ENCODE measurements at regions not wholly inside any gene's neighbourhood (a gene's known extent, or its start where the extent isn't known, plus 50 kb on each side); places are given as distances from the start of the nearest gene placed in this dataset.

DNA sequence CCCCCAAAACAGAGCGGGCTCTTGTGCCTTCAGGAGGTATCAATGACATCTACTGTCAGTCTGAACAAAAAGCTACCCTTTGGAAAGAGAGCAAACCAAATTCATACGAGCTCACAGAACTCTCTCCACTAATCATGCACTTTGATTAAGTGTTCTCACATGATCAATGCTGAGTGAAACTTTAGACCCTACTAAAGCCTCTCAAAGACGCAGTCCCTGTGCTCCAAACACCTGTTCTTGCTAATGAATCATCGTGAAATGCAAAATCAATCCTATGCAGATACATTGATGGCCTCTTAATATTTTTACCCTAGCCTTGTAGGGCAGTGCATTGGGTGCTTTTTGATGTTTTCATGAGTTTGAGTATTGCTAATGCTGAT lies 113.4 kb downstream of the ZBTB18 start:
- no peak overlapping the region for H3K4me3 ChIP-seq (ENCODE audit: insufficient read depth, low read depth, low read length)
- no peaks in the 10 kb centered on the region for H3K27me3 ChIP-seq (ENCODE audit: control insufficient read depth, insufficient read depth, low read length)
- no peak for DNase-seq
- no peaks in the 10 kb centered on the region for H3K36me3 ChIP-seq (replicated peaks; ENCODE audit: control insufficient read depth, insufficient read depth, low read length)

DNA sequence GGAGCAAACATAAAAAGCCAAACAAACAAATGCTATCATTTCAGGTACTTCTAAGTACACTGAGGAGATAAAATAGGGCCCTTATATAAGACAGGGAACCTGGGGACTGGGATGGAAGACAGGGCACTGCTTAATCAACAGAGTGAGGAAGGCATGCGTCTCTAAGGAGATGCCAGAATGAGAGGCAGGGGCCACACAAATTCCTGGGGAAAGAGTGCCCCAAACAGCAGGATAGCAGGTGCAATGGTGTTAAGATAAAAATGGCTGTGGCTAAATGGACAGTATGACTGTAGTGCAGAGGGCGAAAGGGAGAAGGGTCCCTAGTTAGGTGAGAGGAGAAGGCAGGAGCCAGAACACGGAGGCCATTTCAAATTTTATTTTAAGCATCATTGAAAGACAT lies 113.9 kb downstream of the ZBTB18 start:
- no peaks in the 10 kb centered on the region for H3K27me3 ChIP-seq (ENCODE audit: control insufficient read depth, insufficient read depth, low read length)
- H3K36me3 ChIP-seq (replicated peaks; ENCODE audit: control insufficient read depth, insufficient read depth, low read length) = no peaks in the 10 kb centered on the region
- DNase-seq = no peak
- H3K4me3 ChIP-seq (ENCODE audit: insufficient read depth, low read depth, low read length) = no peak overlapping the region

DNA sequence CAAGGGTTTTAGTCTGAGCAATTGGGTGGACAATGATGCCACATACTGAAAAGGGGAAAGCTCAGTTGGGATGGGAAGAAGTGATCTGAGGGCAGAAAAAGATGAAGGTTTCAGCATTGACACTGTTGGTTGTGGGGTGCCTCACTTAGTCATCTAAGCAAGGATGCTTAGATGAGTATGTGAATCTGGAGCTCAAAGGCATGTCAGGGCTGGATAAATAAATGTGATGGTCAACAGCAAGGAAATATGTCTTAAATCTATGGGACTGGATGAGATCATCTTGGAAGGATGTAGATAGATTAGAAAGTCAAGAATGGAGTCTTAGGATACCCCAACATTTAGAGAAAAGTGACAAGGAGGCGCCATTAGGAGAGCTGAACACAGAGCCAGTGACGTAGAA lies 114.6 kb downstream of the ZBTB18 start:
- H3K4me3 ChIP-seq (ENCODE audit: insufficient read depth, low read depth, low read length) = no peak overlapping the region
- no peaks in the 10 kb centered on the region for H3K27me3 ChIP-seq (ENCODE audit: control insufficient read depth, insufficient read depth, low read length)
- no peaks in the 10 kb centered on the region for H3K36me3 ChIP-seq (replicated peaks; ENCODE audit: control insufficient read depth, insufficient read depth, low read length)
- no peak for DNase-seq

DNA sequence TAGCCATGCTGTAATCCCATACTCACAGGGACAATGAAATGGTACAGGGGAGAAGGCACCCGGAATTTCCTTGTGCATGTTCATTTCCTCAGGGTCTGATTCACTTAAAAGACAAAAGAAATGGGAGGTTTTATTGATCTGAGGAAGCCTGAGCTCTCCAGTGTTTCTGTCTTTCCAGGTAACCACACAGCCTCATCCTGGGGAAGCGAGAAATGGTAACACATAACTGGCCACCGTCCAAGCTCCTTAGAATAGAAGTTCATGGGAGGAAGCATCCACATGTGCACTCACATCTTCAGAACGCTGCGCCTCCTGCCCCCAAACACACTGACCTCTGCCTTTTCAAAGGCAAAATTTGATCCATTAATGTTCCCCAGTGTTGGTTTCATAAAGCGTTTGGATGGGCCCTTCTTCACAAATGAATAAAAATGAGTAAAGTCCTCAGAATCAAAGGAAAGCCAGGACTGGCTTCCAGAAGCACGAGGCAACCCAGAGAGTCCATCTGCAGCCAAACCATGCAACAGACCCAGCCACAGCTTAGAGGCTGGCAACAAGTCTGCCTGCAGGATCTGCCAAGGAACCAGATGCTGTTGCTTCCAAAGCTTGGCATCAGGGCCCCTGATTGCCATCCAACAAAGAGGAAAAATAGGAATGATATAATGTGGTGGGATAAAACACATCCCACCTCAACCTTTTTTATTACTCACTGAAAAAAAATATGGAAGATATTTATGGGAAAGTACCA lies 120.3 kb downstream of the ZBTB18 start:
- Histone ChIP-seq H3K36me3 (replicated peaks; ENCODE audit: control insufficient read depth, insufficient read depth, low read length) (no peaks in the 10 kb centered on the region), H3K4me3 (ENCODE audit: insufficient read depth, low read depth, low read length) (no peak overlapping the region), H3K27me3 (ENCODE audit: control insufficient read depth, insufficient read depth, low read length) (no peaks in the 10 kb centered on the region)
- no peak for DNase-seq

DNA sequence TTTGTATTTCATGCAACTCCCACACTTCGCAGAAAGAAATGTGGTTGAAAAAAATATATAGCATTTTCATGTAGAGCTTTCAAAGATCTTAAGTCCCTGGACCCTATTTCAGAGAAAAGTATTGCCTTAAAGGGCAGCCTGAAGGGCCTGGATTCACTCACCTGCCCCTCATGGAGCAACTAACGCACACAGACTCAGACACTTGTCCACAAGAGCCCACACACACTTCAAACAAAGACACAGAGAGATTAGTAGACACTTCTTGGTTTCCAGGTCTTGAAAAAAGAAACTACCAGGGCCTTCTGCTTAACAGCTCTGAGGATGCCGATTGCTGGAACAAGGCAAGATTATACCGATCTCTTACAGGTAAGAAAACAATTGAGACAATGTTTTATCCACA lies 122.2 kb downstream of the ZBTB18 start:
- Histone ChIP-seq H3K27me3 (ENCODE audit: control insufficient read depth, insufficient read depth, low read length) (no peaks in the 10 kb centered on the region), H3K36me3 (replicated peaks; ENCODE audit: control insufficient read depth, insufficient read depth, low read length) (no peaks in the 10 kb centered on the region), H3K4me3 (ENCODE audit: insufficient read depth, low read depth, low read length) (no peak overlapping the region)
- DNase-seq = no peak

DNA sequence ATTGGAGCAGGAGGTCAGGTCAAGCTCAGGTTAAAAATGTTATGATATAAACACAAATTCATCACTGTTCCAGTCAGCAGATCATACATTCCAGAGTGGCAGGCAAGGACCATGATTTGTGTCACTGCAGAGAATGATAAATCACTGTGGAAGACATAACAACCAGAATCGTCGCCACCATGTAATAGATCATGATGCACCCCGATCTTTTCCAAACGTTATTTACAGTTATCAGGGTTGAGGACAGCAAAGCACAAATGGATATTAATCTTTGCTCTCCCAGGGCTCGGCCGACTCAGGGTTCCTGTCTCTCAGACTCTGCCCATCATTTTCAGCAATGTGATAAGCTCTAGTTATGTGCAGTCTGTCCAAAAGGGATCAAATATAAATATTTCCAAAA lies 122.7 kb downstream of the ZBTB18 start:
- H3K36me3 ChIP-seq (replicated peaks; ENCODE audit: control insufficient read depth, insufficient read depth, low read length) = no peaks in the 10 kb centered on the region
- DNase-seq = no peak
- no peak overlapping the region for H3K4me3 ChIP-seq (ENCODE audit: insufficient read depth, low read depth, low read length)
- no peaks in the 10 kb centered on the region; the same call in 1 of the 2 replicates for H3K27me3 ChIP-seq (ENCODE audit: control insufficient read depth, insufficient read depth, low read length)

DNA sequence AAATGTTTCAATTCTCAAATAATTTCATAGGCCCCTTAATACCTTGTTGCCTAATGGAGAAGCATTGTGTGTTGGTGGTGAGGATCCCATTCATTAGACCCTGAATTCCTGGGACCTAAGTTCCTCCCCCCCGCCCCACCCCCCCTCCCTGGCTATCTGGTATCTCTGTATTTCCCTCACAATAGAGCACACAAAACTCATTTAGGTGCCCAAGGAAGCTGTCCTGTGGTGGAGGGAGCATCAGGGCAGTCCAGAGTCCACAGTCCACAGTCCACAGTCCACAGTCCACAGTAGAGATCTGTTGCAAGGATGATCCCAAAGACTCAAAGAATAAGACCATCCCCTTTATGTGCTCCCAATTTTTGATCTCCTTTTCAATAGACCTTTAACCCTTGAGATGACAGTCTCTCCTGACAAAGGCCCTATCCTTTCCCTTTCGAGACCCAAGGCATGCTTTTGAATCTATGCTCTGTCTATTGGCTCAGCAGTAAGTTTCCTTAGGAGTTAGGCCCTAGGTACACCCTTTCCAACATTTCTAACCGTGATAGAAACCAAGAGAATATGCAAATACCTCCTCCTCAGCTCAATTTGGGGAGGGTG lies 123.9 kb downstream of the ZBTB18 start:
- DNase-seq = peak; percentile 64
- Histone ChIP-seq H3K36me3 (replicated peaks; ENCODE audit: control insufficient read depth, insufficient read depth, low read length) (no peaks in the 10 kb centered on the region), H3K27me3 (ENCODE audit: control insufficient read depth, insufficient read depth, low read length) (no peaks in the 10 kb centered on the region; the same call in 1 of the 2 replicates), H3K4me3 (ENCODE audit: insufficient read depth, low read depth, low read length) (no peak overlapping the region)

DNA sequence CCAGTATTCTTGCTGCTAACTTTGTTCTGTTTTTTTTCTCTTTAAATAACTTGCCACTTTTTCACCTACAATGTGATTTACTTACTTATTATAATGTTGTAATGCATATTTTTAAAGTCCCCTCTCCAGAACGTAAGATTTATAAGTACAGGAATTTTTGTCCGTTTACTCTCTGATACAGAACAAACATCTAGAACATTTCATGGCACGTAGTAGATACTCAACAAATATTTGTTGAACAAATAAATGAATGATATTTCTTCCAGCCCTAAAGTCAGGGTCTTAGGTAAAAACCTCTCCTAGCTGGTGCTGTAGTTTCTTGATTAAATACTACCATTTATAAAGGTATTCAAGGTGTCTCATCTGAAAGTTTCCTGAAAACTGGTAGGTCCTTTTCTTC lies 125.1 kb downstream of the ZBTB18 start:
- DNase-seq = no peak
- Histone ChIP-seq H3K4me3 (ENCODE audit: insufficient read depth, low read depth, low read length) (no peak overlapping the region), H3K36me3 (replicated peaks; ENCODE audit: control insufficient read depth, insufficient read depth, low read length) (no peaks in the 10 kb centered on the region), H3K27me3 (ENCODE audit: control insufficient read depth, insufficient read depth, low read length) (no peaks in the 10 kb centered on the region; the same call in 1 of the 2 replicates)

DNA sequence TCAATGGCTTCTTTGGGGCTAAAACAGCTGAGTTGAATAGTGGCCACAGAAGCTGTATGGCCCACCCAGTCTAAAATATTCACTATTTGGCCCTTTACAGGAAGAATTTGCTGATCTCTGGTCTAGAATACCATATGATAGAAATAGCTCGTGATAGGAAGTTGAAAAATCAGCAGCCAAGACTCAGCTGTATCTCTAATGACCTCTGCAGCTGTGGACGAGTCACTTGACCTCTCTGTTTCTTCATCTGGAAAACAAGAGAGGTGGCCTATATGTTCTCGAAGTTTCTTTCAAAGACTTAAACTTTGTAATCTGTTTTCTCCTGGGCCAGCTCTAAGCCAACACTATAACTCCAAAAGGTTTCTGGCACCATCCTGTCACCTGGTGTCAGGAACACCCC lies 129.2 kb downstream of the ZBTB18 start:
- no peak for DNase-seq
- H3K27me3 ChIP-seq (ENCODE audit: control insufficient read depth, insufficient read depth, low read length) = no peaks in the 10 kb centered on the region; the same call in 1 of the 2 replicates
- H3K4me3 ChIP-seq (ENCODE audit: insufficient read depth, low read depth, low read length) = no peak overlapping the region
- no peaks in the 10 kb centered on the region for H3K36me3 ChIP-seq (replicated peaks; ENCODE audit: control insufficient read depth, insufficient read depth, low read length)

DNA sequence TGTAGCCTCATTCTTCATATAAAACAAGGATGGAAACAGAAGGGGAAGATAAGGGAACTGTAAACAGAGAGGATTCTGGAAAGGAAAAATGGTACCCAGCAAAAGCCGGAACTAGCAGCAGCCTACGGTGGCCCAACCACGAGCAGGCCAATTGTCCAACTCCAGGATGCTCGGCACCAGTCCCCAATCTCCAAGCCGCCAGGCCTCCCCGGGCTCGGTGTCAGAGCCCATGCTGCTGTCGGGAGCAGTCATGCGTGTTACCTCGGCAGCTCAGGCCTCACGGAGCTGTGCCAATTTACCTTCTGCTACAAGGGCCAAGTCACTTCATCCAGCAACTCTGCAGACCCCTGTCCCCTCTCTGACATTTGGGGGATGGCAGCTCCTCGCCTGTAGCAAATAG lies 130.8 kb downstream of the ZBTB18 start:
- Histone ChIP-seq H3K36me3 (replicated peaks; ENCODE audit: control insufficient read depth, insufficient read depth, low read length) (no peaks in the 10 kb centered on the region), H3K4me3 (ENCODE audit: insufficient read depth, low read depth, low read length) (no peak overlapping the region), H3K27me3 (ENCODE audit: control insufficient read depth, insufficient read depth, low read length) (no peaks in the 10 kb centered on the region; the same call in 1 of the 2 replicates)
- no peak for DNase-seq

DNA sequence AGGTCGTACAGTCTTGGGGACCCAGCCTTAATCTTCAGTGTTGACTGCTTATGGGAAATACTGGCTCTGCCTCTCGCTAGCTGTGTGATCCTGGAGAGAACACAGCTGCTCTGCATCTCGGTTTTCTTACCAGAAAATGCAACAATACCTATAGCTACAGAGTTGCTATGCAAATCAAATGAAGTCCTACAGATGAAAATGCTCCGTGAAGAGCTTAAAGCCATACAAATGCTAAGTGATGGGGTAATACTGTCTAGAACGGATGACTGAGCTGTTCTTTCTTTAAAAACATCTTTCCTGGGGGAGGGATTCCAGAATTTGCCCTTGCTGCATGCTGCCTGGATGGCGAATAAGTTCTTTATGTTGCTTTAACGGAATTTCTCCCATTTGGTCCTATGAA lies 132.0 kb downstream of the ZBTB18 start:
- DNase-seq = no peak
- H3K36me3 ChIP-seq (replicated peaks; ENCODE audit: control insufficient read depth, insufficient read depth, low read length) = no peaks in the 10 kb centered on the region
- H3K4me3 ChIP-seq (ENCODE audit: insufficient read depth, low read depth, low read length) = no peak overlapping the region
- H3K27me3 ChIP-seq (ENCODE audit: control insufficient read depth, insufficient read depth, low read length) = no peaks in the 10 kb centered on the region; the same call in 1 of the 2 replicates

DNA sequence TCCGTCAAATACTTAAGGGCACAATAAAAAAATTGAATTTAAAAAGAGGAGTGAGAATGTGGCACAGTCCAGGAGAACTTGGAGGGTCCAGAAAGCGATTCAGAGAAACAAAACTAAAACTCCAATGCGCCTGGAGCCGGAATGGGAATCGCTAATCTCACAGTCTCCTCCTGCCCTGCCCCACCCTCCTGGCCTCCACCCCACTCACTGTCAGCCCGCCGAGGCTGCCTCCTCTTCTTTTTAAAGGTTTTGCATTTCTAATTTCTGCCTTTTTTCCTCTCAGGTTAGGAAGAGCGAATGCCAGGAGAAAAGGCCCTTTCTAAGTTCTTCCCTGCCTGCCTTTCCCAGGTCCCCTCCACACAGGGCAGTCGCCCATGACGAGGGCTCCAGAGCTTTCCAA lies 135.3 kb downstream of the ZBTB18 start:
- no peak overlapping the region for H3K4me3 ChIP-seq (ENCODE audit: insufficient read depth, low read depth, low read length)
- no peaks in the 10 kb centered on the region for H3K36me3 ChIP-seq (replicated peaks; ENCODE audit: control insufficient read depth, insufficient read depth, low read length)
- no peaks in the 10 kb centered on the region for H3K27me3 ChIP-seq (ENCODE audit: control insufficient read depth, insufficient read depth, low read length)
- no peak for DNase-seq

DNA sequence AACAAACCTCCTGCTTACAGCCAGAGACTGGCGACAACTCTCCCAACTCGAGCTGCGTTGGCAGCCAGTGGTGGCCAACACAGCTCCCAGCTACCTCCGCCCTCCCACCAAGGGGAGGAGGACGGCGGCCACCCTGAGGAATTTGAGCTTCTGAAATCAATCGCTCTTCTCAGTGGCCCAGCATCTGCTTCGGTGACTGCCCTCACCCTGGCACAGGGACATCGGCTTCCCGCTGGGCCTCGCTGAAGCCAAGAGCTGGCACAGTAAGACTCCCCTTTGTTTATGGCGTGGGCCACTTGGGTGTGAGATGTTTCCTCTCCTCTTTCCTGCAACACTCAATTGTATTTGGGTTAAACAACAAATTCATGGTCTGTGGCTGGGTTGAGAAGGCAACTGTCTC lies 136.2 kb downstream of the ZBTB18 start:
- Histone ChIP-seq H3K36me3 (replicated peaks; ENCODE audit: control insufficient read depth, insufficient read depth, low read length) (no peaks in the 10 kb centered on the region), H3K4me3 (ENCODE audit: insufficient read depth, low read depth, low read length) (no peak overlapping the region), H3K27me3 (ENCODE audit: control insufficient read depth, insufficient read depth, low read length) (no peaks in the 10 kb centered on the region)
- no peak for DNase-seq

DNA sequence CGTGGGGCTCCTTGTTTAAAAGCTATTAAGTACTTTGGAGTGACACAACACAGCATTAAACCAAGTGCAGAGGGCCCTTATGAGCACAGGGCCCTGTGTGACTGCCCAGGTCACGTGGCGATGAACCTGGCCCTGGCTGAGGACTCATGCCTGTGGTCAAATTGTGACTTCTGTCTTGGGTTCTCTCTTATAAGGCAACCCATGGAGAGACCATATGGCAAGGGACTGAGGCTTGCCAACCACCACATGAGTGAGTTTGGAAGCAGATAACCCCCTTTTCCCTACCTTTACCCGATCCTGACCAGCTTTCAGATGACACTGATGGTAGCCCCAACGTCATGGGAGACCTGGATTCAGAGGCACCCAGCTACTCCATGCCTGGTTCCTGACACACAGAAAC lies 140.5 kb downstream of the ZBTB18 start:
- no peak for DNase-seq
- Histone ChIP-seq H3K36me3 (replicated peaks; ENCODE audit: control insufficient read depth, insufficient read depth, low read length) (no peaks in the 10 kb centered on the region), H3K4me3 (ENCODE audit: insufficient read depth, low read depth, low read length) (no peak overlapping the region), H3K27me3 (ENCODE audit: control insufficient read depth, insufficient read depth, low read length) (no peaks in the 10 kb centered on the region)

DNA sequence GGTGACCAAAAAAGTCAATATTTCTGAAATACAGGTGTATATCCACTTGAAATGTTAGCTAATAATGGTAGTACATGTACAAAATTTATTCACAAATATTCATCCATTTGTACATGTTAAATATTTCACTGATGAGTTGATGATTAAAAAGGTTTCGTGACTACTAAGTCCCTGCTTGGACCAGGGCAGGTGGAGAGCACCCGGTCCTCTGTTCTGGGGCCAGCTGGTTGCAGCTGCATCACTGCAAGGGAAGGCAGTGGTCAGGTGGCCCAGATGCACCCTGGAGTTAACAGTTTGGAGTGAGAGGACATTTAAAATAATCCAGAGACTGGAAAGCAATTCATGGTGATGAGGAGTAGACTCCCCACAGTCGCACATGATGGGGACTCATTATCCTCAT lies 141.2 kb downstream of the ZBTB18 start:
- no peak overlapping the region for H3K4me3 ChIP-seq (ENCODE audit: insufficient read depth, low read depth, low read length)
- no peak for DNase-seq
- no peaks in the 10 kb centered on the region for H3K36me3 ChIP-seq (replicated peaks; ENCODE audit: control insufficient read depth, insufficient read depth, low read length)
- H3K27me3 ChIP-seq (ENCODE audit: control insufficient read depth, insufficient read depth, low read length) = no peaks in the 10 kb centered on the region
